HG03342 (cell line): ENCODE measurements at regions not wholly inside any gene's neighbourhood (a gene's known extent, or its start where the extent isn't known, plus 50 kb on each side); places are given as distances from the start of the nearest gene placed in this dataset.
"Not testable (repeated sequence)": the region's sequence is repeated elsewhere in the genome, so short reads cannot be mapped to it uniquely, and the experiment has no call there.

Experiments
- ATAC-seq: cut with Tn5 transposase; IDR thresholded peaks from one replicate; pipeline ENCODE4 v1.9.1; 2021; ENCODE audit warnings: mild to moderate bottlenecking, moderate library complexity; ENCODE audit not compliant: unreplicated experiment

DNA sequence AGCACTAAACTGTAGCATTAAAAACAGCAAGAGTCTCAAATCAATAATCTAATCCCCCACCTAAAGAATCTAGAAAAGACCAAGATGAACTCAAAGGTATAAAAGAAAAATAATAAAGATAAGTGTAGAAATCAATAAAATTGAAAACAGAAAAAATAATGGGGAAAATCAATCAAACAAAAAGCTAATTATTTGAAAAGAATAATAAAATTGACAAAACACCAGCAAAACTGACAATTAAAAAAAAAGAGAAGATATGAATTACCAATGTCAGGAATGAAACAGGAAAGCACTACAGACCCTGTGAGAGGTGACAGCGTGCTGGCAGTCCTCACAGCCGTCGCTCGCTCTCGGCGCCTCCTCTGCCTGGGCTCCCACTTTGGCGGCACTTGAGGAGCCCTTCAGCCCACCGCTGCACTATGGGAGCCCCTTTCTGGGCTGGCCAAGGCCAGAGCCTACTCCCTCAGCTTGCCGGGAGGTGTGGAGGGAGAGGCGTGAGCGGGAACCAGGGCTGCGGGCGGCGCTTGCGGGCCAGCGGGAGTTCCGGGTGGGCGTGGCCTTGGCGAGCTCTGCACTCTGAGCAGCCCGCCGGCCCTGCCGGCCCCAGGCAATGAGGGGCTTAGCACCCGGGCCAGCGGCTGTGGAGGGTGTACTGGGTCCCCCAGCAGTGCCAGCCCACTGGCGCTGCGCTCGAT is 105.3 kb upstream of the HEY2 start:
- not testable (repeated sequence) for ATAC-seq

DNA sequence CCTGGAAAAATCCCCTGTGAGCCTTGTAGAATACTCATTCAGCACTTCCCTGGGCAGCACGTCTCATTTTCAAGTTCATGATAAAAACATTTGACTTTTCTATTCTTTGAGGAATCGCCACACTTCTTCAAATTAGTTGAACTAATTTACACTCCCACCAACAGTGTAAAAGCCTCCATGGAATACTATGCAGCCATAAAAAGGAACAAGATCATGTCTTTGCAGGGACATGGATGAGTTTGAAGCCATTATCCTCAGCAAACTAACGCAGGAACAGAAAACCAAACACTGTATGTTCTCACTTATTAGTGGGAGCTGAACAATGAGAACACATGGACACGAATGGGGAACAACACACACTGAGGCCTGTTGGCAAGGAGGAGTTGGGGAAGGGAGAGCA is 102.0 kb upstream of the HEY2 start:
- ATAC-seq = no peak

DNA sequence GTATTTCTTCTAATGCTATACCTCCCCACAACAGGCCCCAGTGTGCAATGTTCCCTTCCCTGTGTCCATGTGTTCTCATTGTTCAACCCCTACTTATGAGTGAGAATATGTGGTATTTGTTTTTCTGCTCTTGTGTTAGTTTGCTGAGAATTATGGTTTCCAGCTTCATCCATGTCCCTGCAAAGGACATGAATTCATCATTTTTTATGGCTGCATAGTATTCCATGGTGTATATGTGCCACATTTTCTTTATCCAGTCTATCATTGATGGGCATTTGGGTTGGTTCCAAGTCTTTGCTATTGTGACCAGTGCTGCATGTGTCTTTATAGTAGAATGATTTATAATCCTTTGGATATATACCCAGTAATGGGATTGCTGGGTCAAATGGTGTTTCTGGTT is 95.7 kb upstream of the HEY2 start:
- ATAC-seq = not testable (repeated sequence)

DNA sequence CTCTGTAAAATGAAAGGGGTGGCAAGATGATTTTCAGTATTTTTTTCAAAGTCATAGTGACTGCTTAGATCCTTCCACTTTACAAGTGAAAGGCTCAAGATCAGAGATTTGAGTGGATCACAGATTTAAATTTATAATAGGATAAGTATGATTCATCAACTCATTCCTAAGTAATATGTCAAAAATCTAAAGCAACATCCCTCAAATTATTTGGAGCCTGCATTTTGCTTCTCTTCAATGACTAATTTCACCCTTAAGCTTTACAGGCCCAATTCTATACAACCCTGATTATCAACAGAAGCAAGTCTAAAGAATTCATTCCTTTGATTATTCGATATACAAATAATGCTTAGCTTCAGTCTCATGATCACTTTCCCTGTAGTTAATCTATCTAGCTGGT is 93.9 kb upstream of the HEY2 start:
- ATAC-seq = no peak

DNA sequence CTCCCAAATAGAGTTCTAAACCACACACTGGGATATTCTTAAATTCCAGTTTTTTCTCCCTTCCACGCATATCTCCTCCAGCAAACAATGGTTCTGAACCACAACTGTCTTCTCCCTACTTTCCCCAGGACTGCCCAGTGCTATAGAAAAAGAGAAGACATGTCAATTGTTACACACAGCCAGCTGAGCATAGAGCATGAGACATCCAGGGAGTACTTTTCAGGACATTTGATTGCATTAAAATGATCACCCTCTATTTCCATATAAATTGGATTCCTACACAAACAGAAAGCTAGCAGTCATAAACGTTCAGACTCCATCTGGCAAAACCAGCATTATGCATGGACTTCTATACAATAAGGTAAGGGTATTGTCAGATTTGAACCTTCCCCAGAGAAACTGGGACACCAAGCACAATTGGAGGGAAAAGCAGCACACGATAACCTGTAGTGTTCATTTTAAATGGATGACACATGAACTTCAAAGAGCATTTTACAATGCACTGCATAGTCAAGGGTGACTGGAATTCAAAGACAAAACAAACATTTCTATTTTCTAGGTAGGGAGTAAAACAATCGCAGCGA is 93.1 kb upstream of the HEY2 start:
- ATAC-seq = no peak

DNA sequence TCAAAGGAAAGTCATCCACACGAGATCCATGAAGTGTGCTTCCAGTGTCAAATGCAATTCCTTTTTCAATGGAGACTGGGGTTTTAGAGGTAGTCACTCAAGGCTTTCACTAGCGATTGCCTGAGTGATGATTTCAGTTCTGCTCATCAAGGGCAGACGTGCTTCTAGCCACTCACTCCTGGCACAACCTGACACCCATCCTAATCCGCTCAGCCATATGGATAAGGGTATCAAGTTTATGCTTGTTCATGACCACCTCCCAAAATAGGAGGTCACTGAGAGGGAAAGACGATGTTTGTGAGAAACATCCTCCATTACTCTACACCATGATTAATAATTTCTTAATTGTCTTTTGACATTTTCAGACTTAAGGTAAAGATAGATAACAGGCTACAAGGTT is 91.3 kb upstream of the HEY2 start:
- no peak for ATAC-seq

DNA sequence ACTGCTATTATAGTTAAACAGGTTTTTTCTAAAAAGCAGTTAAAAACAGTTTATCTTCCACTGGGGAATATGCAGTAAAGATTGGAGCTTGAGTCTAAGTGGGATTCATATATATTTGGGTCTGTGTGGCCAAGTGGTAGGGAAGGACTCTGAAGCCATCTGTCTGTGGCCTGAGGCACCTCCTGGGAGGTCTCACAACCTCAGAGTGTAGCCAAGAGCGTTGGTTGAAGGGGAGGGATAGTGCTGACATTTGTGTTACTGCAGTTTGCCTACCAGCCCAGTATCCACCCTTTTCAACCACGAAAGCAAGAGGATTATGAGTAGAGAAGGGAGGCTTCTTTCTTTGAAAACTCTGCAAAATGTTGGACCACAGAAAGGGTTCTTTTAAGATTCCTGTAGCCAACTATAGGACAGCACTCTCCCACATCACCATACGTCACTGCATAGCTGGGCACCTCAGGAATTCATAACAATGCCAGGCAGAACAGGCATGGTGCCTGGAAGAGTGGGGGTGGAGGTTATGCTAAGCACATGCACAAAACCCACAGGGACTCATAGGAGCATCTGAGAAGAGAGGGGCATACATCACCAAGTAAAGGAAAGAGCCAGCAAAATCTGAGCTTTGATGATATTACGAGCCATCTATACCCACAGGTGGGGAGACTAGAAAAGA is 90.5 kb upstream of the HEY2 start:
- no peak for ATAC-seq

DNA sequence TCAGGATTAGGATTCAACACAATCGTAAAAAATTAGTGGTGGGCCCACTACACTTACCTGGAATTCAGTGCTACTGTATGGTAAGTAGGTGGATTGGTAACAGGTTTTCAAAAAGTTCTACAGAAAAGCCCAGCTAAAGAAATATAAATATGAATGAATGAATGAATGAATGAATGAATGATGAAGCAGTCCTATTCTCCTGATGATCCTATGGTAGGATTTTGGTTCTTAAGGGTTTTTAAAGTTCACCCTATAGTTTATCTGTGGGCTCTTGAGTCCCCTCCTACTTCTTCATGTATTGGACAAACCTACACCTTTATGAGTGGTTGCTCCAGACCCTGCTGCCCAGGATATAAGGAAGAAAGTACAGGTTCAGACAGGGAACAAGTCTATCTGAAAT is 89.5 kb upstream of the HEY2 start:
- ATAC-seq = no peak

DNA sequence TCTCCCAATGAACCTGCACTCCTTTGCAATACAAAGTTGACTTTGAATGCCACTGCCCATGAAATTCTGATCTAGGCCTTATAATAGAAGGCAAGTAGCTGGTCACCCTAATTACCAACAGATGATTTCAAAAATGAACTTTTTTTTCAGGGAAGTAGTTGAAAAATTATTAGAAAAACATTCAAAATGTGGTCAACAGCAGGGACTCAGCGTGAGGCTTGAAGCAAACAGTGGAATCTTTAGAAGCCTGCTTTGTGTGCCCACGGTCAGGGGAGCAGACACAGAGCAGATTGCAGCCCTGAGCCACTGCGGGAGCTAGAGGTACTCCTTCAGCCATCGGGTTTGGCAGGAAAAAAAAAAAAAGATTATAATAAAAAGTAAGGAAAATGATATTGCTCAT is 87.1 kb upstream of the HEY2 start:
- ATAC-seq = no peak

DNA sequence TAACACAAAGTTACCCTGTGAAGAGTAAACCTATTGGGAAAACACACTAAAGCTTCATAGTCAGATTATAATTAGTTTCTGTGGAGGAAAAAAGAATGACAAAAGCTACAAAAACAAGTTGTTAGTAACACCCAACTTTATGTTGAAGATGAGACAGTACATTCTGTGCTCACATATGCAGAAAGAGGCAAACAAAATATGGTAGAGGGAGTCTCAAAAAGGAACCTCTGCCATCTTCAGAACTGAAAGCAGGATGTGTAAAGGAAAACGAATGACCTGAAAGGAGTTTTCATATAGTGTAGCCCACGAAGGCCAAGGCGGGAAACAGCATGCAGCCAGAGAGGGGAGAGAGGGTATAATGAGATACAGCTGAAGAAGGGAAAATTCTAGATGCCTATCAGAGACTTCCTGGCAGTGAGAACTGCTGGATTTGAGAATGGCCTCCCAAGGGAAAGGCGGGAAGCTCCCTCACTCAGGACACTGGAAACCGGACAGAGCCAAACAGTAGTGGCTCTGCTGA is 84.1 kb upstream of the HEY2 start:
- no peak for ATAC-seq

DNA sequence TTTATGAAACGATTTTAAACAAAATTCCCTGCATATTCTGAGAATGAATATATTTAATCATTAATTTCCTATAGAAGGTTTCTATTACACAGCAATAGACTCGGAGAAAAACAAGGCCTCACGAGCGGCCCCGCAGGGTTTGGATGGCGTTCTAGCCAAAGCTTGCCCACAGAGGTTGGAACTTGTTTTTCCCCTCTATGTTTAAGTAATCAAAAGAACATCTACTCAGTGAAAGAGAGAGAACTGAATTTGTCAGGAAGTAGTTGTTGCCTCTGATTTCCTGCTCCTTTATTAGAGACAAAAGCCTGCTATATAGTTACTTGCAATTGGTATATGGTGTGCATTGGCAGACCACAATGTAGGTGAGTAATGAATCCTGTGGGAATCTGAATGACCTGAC is 82.1 kb upstream of the HEY2 start:
- no peak for ATAC-seq

DNA sequence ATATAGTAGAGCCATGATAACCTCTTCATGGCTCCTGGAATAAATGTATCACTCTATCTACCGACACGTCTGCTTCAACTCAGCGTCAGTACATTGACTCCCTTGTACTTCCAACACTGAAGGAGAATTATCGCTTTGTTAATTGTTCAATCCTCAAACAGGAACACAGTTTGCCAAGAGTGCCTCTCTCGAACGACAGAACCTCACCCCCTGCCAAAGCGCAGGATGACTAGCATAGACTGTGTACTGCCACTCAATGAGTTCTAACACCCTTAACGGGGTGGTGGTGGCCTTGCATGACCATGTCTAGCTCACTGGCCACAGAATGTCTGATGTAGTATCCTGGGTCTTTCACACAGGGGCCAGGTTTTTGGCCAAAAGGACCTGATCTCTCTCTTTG is 81.4 kb upstream of the HEY2 start:
- no peak for ATAC-seq

DNA sequence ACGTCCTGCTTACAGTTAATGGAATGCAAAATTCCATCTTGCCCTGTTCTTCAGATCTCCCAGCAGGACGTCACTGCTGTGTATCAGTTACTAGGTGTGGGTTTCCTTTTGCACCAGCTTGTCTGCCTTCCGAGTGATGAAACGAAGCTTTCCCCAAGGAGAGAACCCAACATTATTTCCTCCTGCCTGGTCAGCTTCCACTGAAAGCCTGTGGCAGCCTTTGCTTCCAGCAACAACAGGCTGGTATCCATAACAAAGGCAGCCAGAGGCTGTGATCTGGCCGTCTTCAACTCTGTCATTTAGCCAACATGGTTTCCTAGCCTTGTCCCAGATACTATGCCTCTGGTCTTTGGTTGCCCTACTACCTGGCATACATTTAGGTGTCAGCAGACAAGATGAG is 78.9 kb upstream of the HEY2 start:
- ATAC-seq = no peak

DNA sequence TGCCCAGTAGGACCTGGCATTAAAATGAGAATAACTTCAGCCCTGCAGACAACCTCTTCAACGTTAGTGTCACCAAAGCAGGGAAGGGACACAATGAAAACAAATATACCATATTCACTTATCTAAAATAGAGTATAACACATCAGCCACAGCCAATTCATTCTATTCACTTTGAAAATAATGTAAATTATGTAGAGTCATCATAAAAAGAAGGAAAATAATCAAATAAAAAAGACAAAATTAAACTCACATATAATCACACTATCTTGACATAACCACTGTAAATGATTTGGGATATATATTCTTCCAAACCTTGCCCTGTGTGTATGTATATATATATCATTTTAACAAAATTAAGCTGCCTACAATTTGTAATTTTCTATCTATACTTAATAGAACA is 78.1 kb upstream of the HEY2 start:
- ATAC-seq = no peak

DNA sequence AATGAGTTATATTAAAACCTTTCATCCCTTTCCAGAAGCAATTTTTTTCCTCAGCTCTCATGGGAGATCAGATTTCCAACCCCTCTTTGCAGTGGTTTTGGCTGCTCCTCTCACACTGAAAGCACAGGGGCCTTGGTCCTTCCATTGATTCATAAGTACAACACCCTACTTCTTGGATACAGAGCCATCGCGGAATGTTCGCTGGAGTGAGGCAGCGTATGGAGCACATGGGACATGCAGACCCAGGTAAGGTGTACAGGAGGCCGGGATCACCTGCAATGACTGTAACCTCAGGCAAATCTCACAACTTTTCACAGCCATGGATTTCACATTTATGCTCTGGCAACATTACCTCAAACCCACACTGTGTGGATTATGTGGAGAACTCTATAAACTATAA is 75.2 kb upstream of the HEY2 start:
- no peak for ATAC-seq

DNA sequence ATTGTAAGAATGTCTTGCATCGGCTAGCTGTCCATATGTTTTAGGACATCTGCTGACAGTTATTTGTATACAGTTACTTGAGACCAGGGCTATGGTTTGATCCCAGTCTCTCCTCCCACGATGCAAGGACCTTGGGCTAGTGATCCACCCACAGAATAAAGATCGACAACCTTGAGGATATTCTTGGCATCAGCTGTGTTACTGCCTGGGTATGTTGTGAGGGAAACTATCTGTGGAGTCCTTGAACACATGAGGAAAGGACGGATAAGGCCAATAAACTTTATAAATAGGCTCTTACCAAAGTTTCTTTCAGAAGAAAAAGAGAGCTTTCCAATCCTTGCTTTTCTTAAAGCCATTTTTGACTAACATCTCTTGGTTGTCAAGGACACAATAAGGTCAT is 70.8 kb upstream of the HEY2 start:
- ATAC-seq = no peak

DNA sequence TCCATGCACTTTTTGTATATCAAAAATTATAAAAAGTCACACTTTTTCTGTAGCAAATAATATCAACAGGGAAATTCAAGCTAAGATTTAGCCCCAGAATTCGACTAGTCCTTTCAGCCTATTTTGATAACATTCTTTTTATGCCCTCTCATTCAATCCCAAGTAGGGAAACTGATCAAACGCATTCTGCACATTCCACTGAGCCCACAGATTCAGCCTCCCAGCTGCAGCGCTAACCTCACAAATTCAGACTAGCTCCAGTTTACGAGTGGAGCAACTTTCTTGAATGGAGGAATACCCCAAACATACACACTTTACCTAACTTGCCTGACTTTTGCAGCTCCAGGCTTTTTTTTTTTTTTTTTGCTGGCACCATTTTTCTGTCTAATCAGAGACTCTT is 70.3 kb upstream of the HEY2 start:
- ATAC-seq = no peak

DNA sequence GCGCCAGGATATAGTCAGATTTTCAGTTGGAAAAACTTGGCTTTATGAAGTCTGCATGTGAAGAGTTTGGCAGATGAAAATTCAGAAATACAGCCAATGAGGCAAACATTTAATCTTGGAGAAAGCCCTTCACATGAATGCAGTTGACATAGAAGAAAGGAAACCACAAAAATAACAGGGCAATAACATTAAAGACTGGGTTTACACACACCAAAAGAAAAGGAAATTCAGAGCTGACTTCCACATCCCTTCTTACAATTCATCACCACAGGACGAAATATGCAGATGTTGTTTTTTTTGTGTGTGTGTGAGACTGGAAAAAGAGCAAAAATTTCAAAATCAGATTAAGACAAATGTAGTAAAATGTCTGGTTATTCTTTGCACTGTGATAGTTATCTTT is 69.8 kb upstream of the HEY2 start:
- no peak for ATAC-seq

DNA sequence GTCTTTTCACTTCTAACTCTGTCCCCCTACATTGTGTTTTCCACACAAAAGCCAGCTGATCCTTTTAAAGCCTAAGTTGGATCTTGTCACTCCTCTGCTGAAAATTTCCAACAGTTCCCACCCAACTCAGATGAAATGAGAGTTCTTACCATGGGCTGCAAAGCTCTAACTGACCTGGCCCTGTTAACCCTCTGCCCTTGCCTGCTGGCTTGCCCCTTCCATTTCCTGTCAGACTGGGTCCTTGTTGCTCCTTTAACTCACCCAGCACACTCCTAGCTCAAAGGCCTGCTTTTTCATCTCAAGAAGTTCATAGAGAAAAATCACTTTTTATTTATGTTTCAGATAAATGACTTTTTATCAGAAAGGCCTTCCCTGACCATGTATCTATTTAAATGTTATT is 66.5 kb upstream of the HEY2 start:
- ATAC-seq = no peak

DNA sequence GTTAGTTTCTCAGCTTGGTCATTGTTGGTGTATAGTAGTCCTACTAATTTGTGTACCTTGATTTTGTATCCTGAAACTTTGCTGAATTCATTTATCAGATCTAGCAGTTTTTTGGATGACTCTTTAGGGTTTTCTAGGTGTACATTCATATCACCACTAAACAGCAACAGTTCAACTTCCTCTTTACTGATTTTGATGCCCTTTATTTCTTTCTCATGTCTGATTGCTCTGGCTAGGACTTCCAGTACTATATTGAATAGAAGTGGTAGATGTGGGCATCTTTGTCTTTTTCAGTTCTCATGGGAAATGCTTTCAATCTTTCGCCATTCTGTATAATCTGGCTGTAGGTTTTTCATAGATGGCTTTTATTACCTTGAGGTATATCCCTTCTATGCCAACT is 61.3 kb upstream of the HEY2 start:
- peak; percentile 49 for ATAC-seq

DNA sequence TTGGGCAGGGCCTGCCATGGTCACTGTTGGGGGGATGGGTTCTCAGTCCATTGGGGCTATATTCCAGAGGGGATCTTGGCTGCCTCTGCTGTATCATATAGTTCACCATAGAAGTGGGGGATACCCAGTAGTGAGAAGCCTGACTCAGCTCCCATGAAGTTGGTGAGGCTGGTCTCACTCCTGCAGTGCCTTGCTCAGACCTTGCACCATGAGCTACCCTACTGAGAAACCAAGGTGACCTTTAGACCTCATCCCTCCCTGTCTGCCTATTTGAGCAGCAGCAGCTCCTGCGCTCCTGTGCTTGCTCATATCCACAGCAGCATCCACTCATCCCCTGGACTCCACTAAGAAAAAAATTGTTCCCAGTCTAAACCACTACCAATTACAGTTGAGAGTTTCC is 56.0 kb upstream of the HEY2 start:
- no peak for ATAC-seq

DNA sequence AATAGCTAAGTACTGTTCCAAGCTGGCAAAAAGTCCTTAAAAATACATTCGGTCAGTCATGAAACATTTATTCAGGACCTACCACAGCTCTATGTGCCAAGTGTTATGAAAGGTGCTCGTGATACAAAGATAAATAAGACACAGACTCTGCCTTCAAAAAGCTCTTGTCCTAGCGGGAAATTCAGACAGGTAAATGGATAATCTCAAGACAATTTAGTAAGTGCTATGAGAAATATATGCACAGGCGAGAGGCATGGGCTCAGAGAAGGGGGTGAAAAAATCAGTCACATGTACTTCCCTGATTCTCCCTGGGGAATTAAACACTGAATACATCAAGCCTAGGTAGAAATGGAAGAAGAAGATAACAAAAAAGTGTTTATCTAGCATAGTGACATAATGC is 49.8 kb upstream of the HEY2 start:
- ATAC-seq = no peak
